NCI-H82 treated with DMSO at 0.1 percent for 48 hours (cell line): ENCODE measurements at regions not wholly inside any gene's neighbourhood (a gene's known extent, or its start where the extent isn't known, plus 50 kb on each side); places are given as distances from the start of the nearest gene placed in this dataset.

Experiments
- DNase-seq: peaks from one replicate; lab custom pipeline; 2025; ENCODE audit not compliant: unreplicated experiment; lab: John Stamatoyannopoulos, UW

- no peak for DNase-seq
These were observed 80.2 kb upstream of the PALMD start for GRCh38 chr1:99565606-99566289.

DNA sequence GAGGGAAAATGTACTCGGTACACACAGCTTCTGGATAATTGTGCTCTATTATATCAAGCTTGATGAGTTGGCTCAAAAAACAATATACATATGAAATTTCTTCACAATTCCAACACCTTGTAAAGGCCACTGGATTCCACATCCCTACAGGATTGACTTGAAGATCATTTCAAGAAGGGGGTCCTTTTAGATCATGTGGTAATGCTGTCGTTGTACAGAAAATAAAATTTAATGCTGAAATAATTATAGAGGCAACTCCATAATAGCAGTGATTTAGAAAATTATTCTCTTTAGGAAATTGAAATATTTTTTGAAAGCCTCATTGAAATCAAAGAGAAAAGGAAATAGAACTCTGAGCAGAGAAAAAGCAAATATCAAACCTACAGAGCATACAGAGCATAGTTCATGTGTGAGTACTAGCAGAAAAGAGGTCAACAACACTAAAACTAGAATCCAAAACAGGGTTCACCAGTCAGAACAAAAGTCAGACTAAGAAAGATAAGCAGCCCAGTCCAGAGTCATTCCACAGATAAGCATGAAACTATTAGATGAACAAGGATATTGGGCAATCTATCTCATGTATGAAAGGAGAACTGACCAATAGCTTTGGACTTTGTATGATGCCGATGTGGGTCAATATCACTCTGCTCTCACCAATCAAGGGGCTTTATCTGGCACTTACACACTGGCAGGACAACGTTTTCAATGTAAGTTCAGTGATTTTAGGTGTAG lies 79.5 kb upstream of the PALMD start:
- no peak for DNase-seq

- no peak for DNase-seq
These were observed 75.3 kb upstream of the PALMD start for GRCh38 chr1:99570486-99571089.

GRCh38 chr1:99571092-99571734 lies 74.7 kb upstream of the PALMD start:
- DNase-seq: no peak

DNA sequence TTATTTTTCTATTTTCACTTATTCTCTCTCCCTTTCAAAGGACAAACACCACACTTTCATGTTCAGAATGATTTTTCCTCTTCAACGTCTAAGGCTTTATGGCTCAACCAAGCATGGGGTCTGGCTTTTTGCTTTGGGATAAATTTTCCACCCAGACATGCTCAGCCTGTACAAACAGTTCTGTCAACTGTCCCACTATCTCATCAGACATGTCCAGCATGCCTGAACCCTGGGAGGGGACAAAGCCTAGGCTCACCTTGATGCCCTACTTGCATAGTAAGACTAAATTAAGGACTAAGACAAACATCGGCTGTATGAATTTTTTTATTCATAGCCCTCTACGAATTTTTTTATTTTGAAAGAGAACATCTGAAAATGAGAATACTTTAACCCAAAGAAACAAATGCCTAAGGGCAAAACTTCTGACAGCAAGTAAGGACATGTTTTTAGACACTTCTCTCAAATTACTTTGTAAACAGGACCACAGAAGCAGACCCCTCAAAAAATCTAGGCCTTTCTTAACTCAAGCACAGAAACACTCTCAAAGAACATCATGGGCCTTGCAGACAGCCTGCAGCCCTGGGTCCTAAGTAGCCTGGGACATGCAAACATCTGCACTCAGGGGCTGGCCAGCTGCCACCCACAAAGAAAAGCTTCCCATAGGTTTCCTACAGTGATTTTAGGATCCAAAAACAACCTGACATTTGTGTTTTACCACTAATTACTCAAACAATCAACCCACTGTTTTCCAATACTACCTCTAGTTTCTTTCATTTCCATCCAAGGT lies 72.3 kb upstream of the PALMD start:
- no peak for DNase-seq

GRCh38 chr1:99577313-99577712 lies 68.6 kb upstream of the PALMD start:
- DNase-seq: no peak

DNA sequence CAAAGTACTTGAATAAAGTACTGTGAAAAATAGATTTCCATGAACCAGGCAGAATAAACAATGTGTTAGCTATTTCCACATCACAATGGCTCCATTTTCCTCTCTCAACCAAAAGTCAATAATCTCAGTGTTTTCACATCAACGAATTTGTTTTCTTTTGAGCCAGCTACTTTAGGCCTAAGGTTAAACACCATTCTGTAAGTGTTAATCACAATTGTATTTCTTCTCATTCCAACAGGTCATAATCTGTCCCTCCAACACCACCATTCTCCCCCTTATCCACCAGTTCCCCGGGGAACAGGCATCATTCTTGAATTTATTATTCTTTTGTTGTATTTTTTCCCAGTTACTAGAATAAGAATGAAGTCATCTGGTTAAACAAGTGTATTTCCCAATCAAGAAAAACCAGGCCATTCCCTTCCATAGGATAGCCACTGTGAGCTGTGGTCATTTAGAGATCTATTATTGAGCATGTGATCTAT lies 66.2 kb upstream of the PALMD start:
- no peak for DNase-seq

DNA sequence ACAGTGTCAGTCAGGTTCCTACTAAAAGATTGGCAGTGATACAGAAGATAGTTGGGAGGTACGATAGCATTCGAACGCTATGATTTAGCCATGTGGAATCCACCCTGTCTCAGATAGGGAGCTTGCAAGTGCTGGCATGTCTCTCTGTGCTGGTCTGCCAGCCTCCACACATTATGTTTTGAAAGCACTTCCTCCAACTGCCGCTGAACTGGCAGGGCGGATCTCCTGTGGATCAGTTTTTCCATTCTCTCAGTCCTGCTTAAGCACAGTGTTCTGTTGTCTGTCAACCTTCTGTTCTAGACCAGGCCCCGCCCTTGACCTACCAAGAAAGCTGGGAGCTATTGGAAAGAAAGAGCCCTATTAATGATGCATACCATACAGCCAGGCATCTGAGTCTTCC lies 65.5 kb upstream of the PALMD start:
- DNase-seq: no peak

GRCh38 chr1:99587008-99587407 lies 58.9 kb upstream of the PALMD start:
- no peak for DNase-seq

GRCh38 chr1:99589186-99589636 lies 56.7 kb upstream of the PALMD start:
- DNase-seq: no peak

DNA sequence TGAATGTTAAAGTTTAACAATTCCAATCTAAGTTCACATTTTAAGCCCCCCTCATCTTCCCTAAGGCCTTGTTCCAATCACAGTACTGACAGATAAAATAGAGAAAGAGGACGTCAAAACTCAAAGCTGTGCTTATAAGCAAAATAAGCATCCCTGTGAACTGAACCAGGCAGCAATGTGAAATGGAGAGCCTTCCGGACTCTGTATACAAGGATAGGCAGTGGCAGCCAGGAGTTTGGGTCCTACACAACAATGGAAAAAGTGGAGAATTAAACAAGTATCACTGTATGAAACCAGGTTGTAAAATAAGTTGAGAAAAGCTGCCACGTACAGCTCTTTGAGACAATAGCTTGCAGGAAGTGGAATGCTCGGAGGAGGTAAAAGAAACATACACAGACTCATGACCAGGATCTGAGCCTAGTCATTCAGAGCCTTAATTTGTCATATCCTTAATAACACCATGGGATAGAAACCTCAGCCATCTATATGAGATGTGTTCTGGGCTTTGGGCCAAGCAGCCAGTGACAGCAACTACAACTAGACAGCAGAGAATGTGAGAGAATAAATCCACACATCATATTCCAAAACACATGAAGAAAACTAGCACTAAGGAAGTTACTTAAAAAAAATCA lies 55.2 kb upstream of the PALMD start:
- DNase-seq: no peak

DNA sequence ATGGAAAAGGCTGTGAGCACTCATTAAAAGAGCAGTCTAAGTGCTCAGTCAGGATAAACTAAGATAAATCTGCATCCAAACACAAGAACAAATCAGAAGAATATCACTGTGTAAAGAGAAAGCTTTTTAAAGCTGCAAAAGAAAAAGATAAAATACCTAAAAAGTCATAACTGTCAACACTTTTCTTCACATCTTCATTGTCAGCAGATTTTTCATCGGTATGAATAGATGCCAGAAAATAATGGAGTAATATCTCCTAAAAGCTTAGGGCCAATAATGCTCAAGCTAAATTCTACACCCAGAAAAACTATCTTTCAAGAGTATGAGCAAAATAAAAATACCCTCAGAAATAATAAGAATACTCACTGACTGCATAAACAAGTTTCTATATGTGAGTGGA lies 54.0 kb upstream of the PALMD start:
- no peak for DNase-seq

DNA sequence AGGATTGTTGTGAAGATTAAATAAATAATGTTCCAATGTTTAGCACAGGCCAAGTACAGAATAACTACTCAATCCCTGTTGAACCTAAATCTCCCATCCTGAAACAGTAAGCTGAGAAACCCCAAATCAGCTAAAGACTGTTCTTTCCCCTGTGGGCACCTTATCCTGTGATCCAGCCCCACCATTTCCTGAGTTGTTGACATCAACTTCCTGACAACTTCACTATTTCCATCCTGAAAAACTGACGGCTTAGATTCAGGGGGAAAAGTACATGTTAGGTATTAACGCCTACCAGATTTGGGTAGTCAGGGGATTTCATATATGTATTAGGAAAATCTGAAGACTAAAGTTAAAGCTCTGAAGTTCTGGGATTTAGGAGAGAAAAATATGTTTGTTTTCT lies 51.7 kb upstream of the PALMD start:
- DNase-seq: no peak

GRCh38 chr1:99595041-99595440 lies 50.9 kb upstream of the PALMD start:
- DNase-seq: no peak

- DNase-seq: no peak
These were observed 50.5 kb upstream of the PALMD start for GRCh38 chr1:99595441-99595840.
